B cell (primary cell): ENCODE measurements at regions not wholly inside any gene's neighbourhood (a gene's known extent, or its start where the extent isn't known, plus 50 kb on each side); places are given as distances from the start of the nearest gene placed in this dataset.

ENCODE experiments used
- CTCF ChIP-seq: fragments of 200-600 bp; IDR thresholded peaks from one replicate; pipeline ENCODE4 v1.8.0; 2022; ENCODE audit warnings: antibody characterized with exemption, mild to moderate bottlenecking
- EZH2 ChIP-seq: IDR thresholded peaks from 2 replicates; pipeline ENCODE4 v1.6.1; 2012; ENCODE audit warnings: borderline replicate concordance, low read depth, mild to moderate bottlenecking, moderate library complexity, low read length; ENCODE audit not compliant: insufficient read depth, poor library complexity, severe bottlenecking

DNA sequence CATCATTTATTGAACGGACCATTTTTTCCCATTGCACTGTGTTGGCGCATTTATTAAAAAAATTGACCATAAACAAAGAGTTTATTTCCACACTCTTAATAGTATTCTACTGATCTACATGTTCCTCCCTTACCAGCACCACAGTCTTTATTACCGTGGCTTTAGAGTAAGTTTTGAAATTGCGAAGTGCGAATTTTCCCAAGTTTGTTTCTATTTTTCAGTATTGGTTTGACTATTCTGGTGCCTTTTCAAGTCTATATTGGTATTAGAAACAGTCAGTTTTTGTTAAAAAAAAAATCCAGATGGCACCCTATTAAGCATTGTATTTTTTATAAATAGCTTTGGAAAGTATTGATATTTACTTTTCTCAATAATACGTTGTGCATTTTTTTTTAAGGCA, 795.1 kb upstream of the HS6ST1 start:
- TF ChIP-seq CTCF (no peak), EZH2 (no peak)
